Left lung (tissue), 4 donors: ENCODE measurements at regions not wholly inside any gene's neighbourhood (a gene's known extent, or its start where the extent isn't known, plus 50 kb on each side); places are given as distances from the start of the nearest gene placed in this dataset.
"Not testable (repeated sequence)": the region's sequence is repeated elsewhere in the genome, so short reads cannot be mapped to it uniquely, and the experiment has no call there.

Experiments
- ATAC-seq: fragments of 200-7000 bp; cut with Tn5 transposase; one replicate; pipeline ENCODE4 v1.9.1; 2020; ENCODE audit warnings: moderate library complexity
- DNase-seq, 4 donors: peaks; one replicate each; pipeline ENCODE4 v3.0.0-alpha.2; 2013 to 2020
- H3K27ac ChIP-seq, 2 donors: fragments of 200-600 bp; sonication (generic) in 1 of 2; one replicate each; pipeline versions ENCODE4 v1.5.0 to v1.8.0; 2020 to 2021
- H3K27me3 ChIP-seq, 2 donors: fragments of 200-600 bp; sonication (generic) in 1 of 2; one replicate each; pipeline versions ENCODE4 v1.5.0 to v1.8.0; 2020 to 2021
- H3K36me3 ChIP-seq, 2 donors: fragments of 200-600 bp; sonication (generic) in 1 of 2; one replicate each; pipeline versions ENCODE4 v1.5.0 to v1.8.0; 2020 to 2021
- H3K4me1 ChIP-seq, 2 donors: fragments of 200-600 bp; one replicate each; pipeline ENCODE4 v1.8.0; 2021
- H3K4me3 ChIP-seq, 2 donors: fragments of 200-600 bp; sonication (generic) in 1 of 2; one replicate each; pipeline versions ENCODE4 v1.5.0 to v1.8.0; 2020 to 2021; ENCODE audit warnings: mild to moderate bottlenecking in 1 of 2
- H3K9me3 ChIP-seq, 2 donors: fragments of 200-600 bp; sonication (generic) in 1 of 2; one replicate each; pipeline versions ENCODE4 v1.5.0 to v1.8.0; 2020 to 2021
- intact Hi-C, 2 donors: fragments of 100-400 bp; cut with DNase I; formaldehyde crosslinking; loops; one replicate each; pipeline versions ENCODE4 v1.11.2 to v1.14.2; 2022
- TF ChIP-seq, protein P1 (sequence below), 2 donors: fragments of 200-600 bp; sonication (generic) in 1 of 2; IDR thresholded peaks; one replicate each; pipeline versions ENCODE4 v1.5.0 to v1.8.0; 2021; ENCODE audit warnings: antibody characterized with exemption in 2 of 2
- donor health status: DM: no; HTN: yes; CAD: no.
- donor health status: DM: no; HTN: no; CAD: no.

DNA sequence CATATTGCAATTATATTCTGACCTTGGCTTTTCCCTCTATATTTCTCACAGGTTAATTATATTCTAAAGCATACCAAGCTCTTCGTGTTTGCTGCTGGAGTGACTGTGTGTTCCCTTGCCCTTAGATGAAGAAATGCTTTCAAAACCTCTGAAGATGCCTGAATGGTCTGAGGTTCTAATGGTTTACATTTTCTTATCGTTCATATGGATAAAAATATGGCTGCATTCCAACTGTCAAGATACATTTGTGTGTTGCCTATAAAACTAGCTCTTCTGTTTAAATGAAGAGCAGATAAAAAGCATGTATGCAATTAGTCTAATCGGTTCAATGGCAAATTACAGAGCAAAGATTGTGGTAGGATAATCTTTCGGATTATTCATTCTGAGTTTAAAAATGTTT is 68.4 kb upstream of the ANKRD10 start:
- H3K27ac ChIP-seq = no peak overlapping the region
- no peaks in the 10 kb centered on the region for H3K36me3 ChIP-seq
- no peaks in the 10 kb centered on the region for H3K27me3 ChIP-seq
- intact Hi-C loops = no loop called here
- H3K4me1 ChIP-seq = peaks cover 0 to 6% of the 10 kb centered on the region in 2 donors
- DNase-seq (no peak), ATAC-seq (no peak)
- TF ChIP-seq, protein P1, sequence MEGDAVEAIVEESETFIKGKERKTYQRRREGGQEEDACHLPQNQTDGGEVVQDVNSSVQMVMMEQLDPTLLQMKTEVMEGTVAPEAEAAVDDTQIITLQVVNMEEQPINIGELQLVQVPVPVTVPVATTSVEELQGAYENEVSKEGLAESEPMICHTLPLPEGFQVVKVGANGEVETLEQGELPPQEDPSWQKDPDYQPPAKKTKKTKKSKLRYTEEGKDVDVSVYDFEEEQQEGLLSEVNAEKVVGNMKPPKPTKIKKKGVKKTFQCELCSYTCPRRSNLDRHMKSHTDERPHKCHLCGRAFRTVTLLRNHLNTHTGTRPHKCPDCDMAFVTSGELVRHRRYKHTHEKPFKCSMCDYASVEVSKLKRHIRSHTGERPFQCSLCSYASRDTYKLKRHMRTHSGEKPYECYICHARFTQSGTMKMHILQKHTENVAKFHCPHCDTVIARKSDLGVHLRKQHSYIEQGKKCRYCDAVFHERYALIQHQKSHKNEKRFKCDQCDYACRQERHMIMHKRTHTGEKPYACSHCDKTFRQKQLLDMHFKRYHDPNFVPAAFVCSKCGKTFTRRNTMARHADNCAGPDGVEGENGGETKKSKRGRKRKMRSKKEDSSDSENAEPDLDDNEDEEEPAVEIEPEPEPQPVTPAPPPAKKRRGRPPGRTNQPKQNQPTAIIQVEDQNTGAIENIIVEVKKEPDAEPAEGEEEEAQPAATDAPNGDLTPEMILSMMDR (IDR thresholded peaks at IDR 0.05) = no peak
- H3K4me3 ChIP-seq = no peak overlapping the region
- H3K9me3 ChIP-seq = no peaks in the 10 kb centered on the region

DNA sequence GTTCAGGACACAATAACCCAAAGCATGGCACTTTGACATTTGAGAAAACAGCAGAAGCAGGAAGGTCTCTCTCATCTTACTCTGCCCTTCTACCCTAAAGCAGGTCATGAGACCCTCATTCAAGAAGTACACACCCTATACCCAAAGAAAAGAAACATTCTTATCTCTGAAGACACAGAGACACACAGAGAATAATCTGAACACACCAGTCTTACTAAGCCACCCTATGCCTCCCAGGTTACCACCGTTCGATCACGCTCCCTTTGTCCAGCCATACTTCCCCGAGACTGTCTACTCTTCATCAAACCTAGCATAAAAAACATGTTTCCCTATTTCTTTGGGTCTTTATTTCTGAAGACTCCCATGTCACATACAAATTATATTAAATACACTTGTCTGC is 66.5 kb upstream of the ANKRD10 start:
- TF ChIP-seq, protein P1 (IDR thresholded peaks at IDR 0.05) = no peak
- Histone ChIP-seq H3K27ac (no peak overlapping the region), H3K27me3 (peaks cover 0 to 8% of the 10 kb centered on the region in 2 donors), H3K36me3 (no peaks in the 10 kb centered on the region), H3K4me1 (peaks cover 0 to 6% of the 10 kb centered on the region in 2 donors), H3K9me3 (no peaks in the 10 kb centered on the region), H3K4me3 (no peak overlapping the region)
- intact Hi-C loops = no loop called here
- ATAC-seq (no peak), DNase-seq (no peak)

DNA sequence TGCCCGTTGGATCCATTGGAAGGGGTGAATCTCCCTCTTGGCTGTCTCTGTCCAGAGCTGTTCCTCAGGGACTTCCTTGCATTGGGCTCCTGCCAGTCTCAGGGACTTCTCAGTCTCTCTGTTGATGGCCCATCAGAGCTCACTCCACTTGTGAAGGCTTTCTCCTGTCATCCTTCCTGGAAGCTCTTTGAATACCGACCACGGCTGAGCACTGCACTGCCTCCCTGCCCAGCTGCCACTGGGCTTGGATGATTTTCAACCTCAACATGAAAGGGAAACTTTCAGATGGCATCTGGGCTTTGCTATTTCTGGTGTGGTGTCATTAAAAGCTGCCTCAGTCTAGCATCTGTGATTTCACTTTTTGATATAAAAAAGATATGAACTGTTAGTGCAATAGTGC is 66.1 kb upstream of the ANKRD10 start:
- Histone ChIP-seq H3K4me1 (peaks cover 0 to 6% of the 10 kb centered on the region in 2 donors), H3K4me3 (no peak overlapping the region), H3K27ac (no peak overlapping the region), H3K27me3 (peaks cover 0 to 8% of the 10 kb centered on the region in 2 donors), H3K9me3 (no peaks in the 10 kb centered on the region), H3K36me3 (no peaks in the 10 kb centered on the region)
- intact Hi-C loops = no loop called here
- DNase-seq (no peak), ATAC-seq (no peak)
- TF ChIP-seq, protein P1 (IDR thresholded peaks at IDR 0.05) = no peak

DNA sequence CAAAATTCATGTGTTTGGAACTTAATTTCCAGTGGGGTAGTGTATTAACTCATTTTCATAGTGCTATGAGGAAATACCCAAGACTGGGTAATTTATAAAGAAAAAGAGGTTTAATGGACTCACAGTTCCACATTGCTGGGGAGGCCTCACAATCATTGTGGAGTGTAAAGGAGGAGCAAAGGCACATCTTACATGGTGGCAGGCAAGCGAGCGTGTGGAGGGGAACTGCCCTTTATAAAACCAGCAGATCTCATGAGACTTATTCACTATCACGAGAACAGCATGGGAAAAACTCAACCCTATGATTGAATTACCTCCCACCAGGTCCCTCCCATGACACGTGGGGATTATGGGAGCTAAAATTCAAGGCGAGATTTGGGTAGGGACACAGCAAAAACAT is 64.3 kb upstream of the ANKRD10 start:
- H3K9me3 ChIP-seq, ATAC-seq, H3K4me1 ChIP-seq, H3K27me3 ChIP-seq, H3K4me3 ChIP-seq, H3K36me3 ChIP-seq, DNase-seq, intact Hi-C loops, H3K27ac ChIP-seq: not testable (repeated sequence)

DNA sequence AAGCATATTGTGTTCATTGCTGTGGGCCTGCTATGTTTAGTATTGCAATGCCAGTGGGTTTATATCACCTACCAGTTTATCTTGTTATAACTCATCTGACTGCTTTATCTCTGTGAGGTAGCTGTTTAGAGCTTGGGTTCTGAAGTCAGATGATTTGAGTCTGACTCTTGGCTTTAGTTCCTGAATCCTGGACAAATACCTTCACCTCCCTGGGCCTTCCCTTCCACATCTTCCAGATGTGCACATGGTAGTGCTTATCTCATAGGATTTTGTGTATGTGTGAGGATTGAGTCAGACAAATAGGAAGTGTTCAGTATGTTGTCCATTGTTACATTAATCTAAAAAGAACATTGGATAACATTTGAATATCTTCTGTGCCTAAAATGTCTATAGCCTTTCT is 63.5 kb upstream of the ANKRD10 start:
- Histone ChIP-seq H3K36me3 (no peaks in the 10 kb centered on the region), H3K9me3 (no peaks in the 10 kb centered on the region), H3K27me3 (peaks cover 0 to 8% of the 10 kb centered on the region in 2 donors), H3K27ac (no peak overlapping the region), H3K4me1 (peaks cover 0 to 6% of the 10 kb centered on the region in 2 donors), H3K4me3 (no peak overlapping the region)
- ATAC-seq = no peak
- TF ChIP-seq, protein P1 (IDR thresholded peaks at IDR 0.05) = no peak
- intact Hi-C loops = no loop called here
- DNase-seq = no peak

DNA sequence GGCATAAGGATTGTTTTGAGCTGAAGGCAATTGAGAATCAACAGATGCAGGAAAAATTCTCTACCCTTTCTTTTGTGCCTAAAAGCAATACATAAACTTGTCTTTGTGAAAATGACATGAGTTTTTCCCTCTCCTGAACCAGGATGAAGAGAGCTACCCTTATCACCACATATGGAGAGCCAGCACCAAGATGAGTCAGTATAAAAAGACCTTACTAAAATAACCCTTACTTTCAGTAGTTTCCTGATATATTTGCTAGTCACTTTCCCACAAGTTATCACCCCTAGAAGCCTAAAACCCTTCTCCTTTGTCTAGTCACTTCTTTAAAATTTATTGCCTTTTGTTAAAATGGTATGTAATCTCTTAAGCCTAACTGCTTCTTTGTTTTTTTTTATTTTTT is 61.9 kb upstream of the ANKRD10 start:
- TF ChIP-seq, protein P1 (IDR thresholded peaks at IDR 0.05) = no peak
- no peak overlapping the region for H3K27ac ChIP-seq
- no peak overlapping the region for H3K4me3 ChIP-seq
- H3K9me3 ChIP-seq = no peaks in the 10 kb centered on the region
- peaks cover 0 to 8% of the 10 kb centered on the region in 2 donors for H3K27me3 ChIP-seq
- peaks cover 0 to 4% of the 10 kb centered on the region in 2 donors for H3K4me1 ChIP-seq
- DNase-seq (no peak), ATAC-seq (no peak)
- intact Hi-C loops = no loop called here
- H3K36me3 ChIP-seq = no peaks in the 10 kb centered on the region
